ENCODE measurements at regions not wholly inside any gene's neighbourhood (a gene's known extent, or its start where the extent isn't known, plus 50 kb on each side); places are given as distances from the start of the nearest gene placed in this dataset.

- H3K4me3 ChIP-seq (ENCODE audit: control insufficient read depth, low read depth, low read length), result no peak overlapping the region
- DNase-seq (ENCODE audit: low read depth), result peak; percentile 9
- TF ChIP-seq CTCF (conservative IDR thresholded peaks at IDR 0.05; ENCODE audit: control insufficient read depth, insufficient read depth, low read depth, low read length), result no peak
Observed at GRCh38 chr2:107591561-107592279, 235.0 kb upstream of the RGPD4 start.

GRCh38 chr2:107592280-107592624, 234.4 kb upstream of the RGPD4 start:
- no peak for TF ChIP-seq CTCF (conservative IDR thresholded peaks at IDR 0.05; ENCODE audit: control insufficient read depth, insufficient read depth, low read depth, low read length)
- no peak for DNase-seq (ENCODE audit: low read depth)
- no peak overlapping the region for H3K4me3 ChIP-seq (ENCODE audit: control insufficient read depth, low read depth, low read length)

GRCh38 chr2:107595285-107595684, 231.4 kb upstream of the RGPD4 start:
- TF ChIP-seq CTCF (conservative IDR thresholded peaks at IDR 0.05; ENCODE audit: control insufficient read depth, insufficient read depth, low read depth, low read length), result no peak

GRCh38 chr2:107595749-107596148, 230.9 kb upstream of the RGPD4 start:
- TF ChIP-seq CTCF (conservative IDR thresholded peaks at IDR 0.05; ENCODE audit: control insufficient read depth, insufficient read depth, low read depth, low read length), result no peak
- peak; percentile 87 for DNase-seq (ENCODE audit: low read depth)
- H3K4me3 ChIP-seq (ENCODE audit: control insufficient read depth, low read depth, low read length), result no peak overlapping the region

More at GRCh38 chr2:107595285-107595684, 231.4 kb upstream of the RGPD4 start:
- no peak for DNase-seq (ENCODE audit: low read depth)
- no peak overlapping the region for H3K4me3 ChIP-seq (ENCODE audit: control insufficient read depth, low read depth, low read length)

- no peak for TF ChIP-seq CTCF (conservative IDR thresholded peaks at IDR 0.05; ENCODE audit: control insufficient read depth, insufficient read depth, low read depth, low read length)
- DNase-seq (ENCODE audit: low read depth), result no peak
- no peak overlapping the region for H3K4me3 ChIP-seq (ENCODE audit: control insufficient read depth, low read depth, low read length)
Observed at GRCh38 chr2:107597507-107597906, 229.2 kb upstream of the RGPD4 start.

GRCh38 chr2:107602801-107603200, 223.9 kb upstream of the RGPD4 start:
- DNase-seq (ENCODE audit: low read depth), result no peak
- TF ChIP-seq CTCF (conservative IDR thresholded peaks at IDR 0.05; ENCODE audit: control insufficient read depth, insufficient read depth, low read depth, low read length), result no peak
- no peak overlapping the region for H3K4me3 ChIP-seq (ENCODE audit: control insufficient read depth, low read depth, low read length)

GRCh38 chr2:107607054-107607453, 219.6 kb upstream of the RGPD4 start:
- no peak for TF ChIP-seq CTCF (conservative IDR thresholded peaks at IDR 0.05; ENCODE audit: control insufficient read depth, insufficient read depth, low read depth, low read length)
- no peak for DNase-seq (ENCODE audit: low read depth)
- H3K4me3 ChIP-seq (ENCODE audit: control insufficient read depth, low read depth, low read length), result no peak overlapping the region

Data from fibroblast of mammary gland (primary cell).